Inferior parietal cortex (tissue), 1 donor: ENCODE measurements at regions not wholly inside any gene's neighbourhood (a gene's known extent, or its start where the extent isn't known, plus 50 kb on each side); places are given as distances from the start of the nearest gene placed in this dataset.

Experiments
- DNase-seq: peaks from one replicate; pipeline ENCODE4 v3.0.0-alpha.2; 2016; ENCODE audit errors: extremely low spot score

GRCh38 chr2:12929758-12930157, 213.0 kb downstream of the TRIB2 start:
- no peak for DNase-seq

GRCh38 chr2:12930391-12930790, 213.7 kb downstream of the TRIB2 start:
- DNase-seq: no peak

GRCh38 chr2:12931186-12931844, 214.6 kb downstream of the TRIB2 start:
- DNase-seq: peak; percentile 77

- no peak for DNase-seq
These were observed 215.5 kb downstream of the TRIB2 start for GRCh38 chr2:12932192-12932591.

- DNase-seq: no peak
These were observed 217.5 kb downstream of the TRIB2 start for GRCh38 chr2:12934146-12934756.

DNA sequence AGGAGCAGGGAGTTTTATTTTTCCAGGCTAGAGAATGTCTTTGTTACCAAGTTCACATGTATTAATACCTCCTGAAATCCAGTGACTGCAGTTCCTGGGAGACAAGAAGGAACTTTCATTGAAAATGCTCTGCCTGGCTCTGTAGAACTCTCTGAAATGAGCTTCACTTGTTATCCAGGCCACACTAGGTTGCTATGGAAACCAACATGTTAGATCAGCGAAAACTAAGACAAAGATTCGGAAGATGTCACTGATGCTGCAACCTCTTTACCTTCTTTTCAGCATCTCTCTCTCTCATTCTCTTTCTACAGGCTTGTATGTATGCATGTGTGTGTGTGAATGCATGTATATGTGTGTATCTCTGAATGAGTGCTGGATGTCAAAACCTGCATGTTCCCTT, 218.5 kb downstream of the TRIB2 start:
- peak; percentile 38 for DNase-seq

GRCh38 chr2:12935796-12936195, 219.1 kb downstream of the TRIB2 start:
- DNase-seq: no peak

- DNase-seq: no peak
These were observed 224.5 kb downstream of the TRIB2 start for GRCh38 chr2:12941203-12941602.

- DNase-seq: no peak
These were observed 231.7 kb downstream of the TRIB2 start for GRCh38 chr2:12948231-12948960.

- DNase-seq: no peak
These were observed 232.2 kb downstream of the TRIB2 start for GRCh38 chr2:12948961-12949353.

- DNase-seq: no peak
These were observed 232.7 kb downstream of the TRIB2 start for GRCh38 chr2:12949406-12949805.

DNA sequence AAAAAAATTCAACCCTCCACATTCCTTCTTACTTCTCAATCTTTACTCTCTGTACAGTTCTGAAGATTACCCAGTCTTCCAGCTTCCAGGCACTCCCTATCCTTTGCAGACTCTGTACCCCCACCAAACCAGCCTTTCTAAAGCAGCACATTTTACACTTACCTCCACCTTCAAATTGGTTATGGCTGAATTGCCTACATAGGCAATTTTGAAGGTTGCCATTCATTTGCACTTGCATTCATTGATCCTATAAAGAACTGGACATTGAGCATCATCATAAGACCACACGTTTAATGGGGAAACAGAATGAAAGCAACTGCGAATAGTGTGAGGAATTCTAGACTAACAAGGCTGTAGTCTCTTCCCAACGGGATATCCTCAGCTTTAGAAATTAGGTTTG, 233.4 kb downstream of the TRIB2 start:
- DNase-seq: no peak

DNA sequence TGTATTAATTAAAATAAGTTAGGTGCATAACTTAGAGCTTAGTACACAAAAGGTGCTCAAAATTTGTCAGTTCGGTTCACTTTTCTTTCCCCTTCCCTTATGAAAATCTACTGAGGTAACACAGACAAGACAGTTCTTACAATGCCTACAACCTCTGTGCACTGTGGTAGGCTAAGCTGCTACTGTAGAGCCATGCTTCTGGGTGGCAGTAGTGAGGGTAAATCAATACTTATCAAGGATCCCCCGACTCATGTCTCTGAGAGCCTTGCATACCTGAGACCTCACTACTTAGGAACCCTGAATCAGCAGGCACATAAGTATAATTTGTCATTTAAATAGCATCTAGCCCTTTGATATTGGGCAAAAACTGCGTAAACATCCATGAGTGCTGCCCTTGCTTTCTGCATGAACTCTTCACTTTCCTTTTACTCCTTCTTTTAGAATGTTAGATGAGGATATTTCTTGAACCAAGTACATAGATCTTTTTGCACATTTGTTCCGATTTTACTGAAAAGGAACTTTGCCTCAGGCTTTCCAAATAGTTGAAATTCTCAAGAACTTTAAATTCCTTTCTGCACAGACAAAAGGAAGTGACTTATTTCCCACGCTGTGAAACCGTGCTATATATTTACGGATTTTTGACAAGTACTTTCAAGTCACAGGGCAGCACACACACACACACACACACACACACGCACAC, 234.4 kb downstream of the TRIB2 start:
- DNase-seq: no peak

DNA sequence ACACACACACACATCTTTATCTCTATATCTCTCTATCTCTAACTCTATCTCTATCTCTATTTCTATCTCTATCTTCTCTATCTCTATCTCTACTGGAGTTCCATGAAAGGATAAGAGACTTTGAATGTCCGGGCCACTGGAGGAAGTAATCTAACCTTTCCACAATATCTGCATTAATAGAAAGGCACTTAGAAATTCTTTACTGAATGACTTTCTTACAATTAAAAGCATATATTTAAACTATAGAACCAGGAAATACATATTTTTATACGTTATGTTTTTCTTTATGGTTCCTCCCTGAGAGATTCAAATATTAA, 234.9 kb downstream of the TRIB2 start:
- DNase-seq: no peak

- DNase-seq: no peak
These were observed 236.9 kb downstream of the TRIB2 start for GRCh38 chr2:12953596-12953995.

GRCh38 chr2:12955864-12956263, 239.1 kb downstream of the TRIB2 start:
- DNase-seq: no peak

GRCh38 chr2:12957251-12957650, 240.5 kb downstream of the TRIB2 start:
- DNase-seq: no peak

- no peak for DNase-seq
These were observed 243.2 kb downstream of the TRIB2 start for GRCh38 chr2:12959935-12960334.

DNA sequence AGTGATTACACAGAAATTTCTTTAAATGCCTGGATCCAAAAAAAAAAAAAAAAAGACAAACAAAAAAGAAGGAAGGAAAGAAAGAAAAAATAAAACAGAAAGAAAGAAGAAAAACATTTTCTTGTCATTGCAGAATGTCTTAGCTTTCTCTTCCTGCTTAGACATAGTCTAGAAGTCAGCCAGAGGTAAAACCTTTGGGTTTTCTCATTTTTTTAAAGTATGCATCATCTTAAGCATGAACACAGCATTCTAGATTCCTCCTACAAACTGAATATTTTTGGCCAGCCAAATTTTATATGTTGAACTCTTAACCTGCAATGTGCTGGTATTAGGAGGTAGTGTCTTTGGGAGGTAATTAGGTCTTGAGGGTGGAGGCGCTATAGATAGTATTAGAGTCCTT, 243.9 kb downstream of the TRIB2 start:
- no peak for DNase-seq

DNA sequence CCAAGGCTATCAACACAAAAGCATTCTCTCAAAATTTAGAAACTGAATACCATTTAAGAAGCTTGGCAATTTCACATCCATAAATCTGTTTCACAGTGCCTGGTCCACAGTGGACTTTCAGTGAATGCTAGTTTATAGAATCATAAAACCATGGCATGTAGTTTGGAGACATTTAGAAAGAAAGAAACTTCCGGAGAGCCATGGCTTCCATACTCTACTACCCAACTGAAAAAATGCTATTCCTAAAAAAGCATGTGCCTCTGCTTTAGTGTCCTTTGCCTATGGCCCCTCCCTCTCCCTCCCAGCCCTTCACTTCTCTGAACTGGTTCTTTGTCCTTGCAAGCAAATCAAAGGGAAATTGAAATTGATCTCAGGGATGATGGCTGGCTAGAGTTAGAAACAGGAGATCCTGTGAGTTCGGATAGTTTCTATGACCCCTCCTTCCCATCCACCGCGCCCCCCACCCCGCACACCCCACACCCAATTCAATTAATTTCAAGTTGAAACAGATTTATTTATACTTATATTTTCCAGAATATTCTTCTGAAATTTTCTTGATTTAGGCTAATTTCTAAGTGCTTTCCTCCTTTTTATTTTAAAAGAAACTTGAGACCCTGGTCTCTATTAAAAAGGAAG, 248.3 kb downstream of the TRIB2 start:
- no peak for DNase-seq

DNA sequence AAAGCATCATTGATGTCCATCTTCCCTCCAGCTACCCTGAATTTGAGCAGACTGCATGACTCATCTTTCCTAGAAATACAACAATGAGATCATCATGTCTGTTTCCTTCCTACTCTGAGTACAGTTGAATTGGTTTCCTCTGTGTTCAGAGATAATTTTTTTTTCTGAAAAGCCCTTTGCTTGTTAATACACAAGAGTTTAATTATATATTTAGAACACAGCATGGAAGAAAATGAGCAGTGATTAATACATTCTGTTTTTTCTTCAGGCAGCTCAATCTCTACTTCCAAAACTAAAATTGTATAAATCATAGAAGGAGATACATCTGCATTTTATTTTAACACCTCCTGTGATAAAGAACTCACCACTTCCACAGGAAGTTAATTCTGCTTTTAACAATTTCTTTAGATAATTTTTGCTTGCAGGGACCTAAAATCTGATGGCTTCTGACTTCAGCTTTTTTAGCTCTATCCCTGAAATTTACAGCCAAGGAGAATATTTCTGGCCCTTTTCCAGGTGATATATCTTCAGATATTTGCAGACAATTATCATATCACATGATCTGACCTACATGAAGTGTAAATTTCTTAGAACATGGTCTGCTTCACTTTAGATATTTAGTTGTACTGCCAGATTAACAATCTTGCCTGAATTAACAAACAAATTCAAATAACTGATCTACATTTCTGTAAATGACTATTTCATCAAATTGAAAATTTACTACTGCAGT, 249.0 kb downstream of the TRIB2 start:
- DNase-seq: peak; percentile 27

GRCh38 chr2:12967804-12968203, 251.1 kb downstream of the TRIB2 start:
- DNase-seq: no peak
